ENCODE measurements at regions not wholly inside any gene's neighbourhood (a gene's known extent, or its start where the extent isn't known, plus 50 kb on each side); places are given as distances from the start of the nearest gene placed in this dataset.
"Not testable (repeated sequence)": the region's sequence is repeated elsewhere in the genome, so short reads cannot be mapped to it uniquely, and the experiment has no call there.

DNA sequence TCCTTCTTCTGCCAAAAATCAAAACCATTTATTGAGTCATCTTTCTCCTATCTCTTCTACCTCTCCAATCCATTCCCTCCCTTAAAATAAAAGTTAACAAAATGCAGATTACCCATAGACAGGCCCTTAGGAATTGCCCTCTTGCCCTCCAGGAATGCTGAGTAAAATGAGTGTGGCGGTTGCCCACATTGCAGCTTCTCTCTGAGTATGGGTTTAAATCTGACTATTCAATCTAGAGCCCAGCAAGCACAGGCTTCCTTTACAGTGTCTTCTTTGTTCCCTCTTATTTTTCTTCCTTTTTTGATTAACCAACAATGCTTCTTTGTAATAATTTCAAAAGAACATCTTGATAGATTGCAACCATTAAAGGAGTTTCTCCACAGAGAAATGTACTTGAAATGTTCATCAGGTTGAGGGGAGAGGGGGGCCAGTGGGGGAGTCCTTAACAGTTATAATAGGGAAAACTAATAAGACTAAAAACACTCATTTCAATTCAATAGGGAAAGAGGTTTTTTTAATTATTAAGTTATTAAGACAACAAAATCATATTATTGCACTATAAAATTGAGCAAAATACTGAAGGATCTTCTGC lies 135.3 kb upstream of the LMCD1 start:
- DNase-seq, result no peak

DNA sequence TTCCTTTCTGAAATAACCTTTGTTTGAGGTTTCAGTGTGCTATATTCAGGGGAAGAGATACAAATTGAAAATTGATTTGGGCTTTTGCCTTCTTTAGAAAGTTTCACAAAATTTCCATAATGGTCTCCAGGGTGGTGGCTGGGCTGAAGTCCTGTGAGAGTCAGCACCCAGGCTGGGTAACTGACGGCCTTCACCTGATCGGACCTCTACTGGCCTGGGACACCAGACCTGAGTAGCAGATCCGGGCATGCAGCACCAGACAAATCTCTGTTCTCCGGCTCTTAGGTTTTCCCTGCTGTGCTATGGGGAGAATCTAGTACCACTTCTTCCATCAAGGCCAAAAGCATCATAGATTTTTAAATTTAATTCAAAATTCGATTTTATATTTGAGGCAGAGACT lies 133.0 kb upstream of the LMCD1 start:
- DNase-seq, result no peak

DNA sequence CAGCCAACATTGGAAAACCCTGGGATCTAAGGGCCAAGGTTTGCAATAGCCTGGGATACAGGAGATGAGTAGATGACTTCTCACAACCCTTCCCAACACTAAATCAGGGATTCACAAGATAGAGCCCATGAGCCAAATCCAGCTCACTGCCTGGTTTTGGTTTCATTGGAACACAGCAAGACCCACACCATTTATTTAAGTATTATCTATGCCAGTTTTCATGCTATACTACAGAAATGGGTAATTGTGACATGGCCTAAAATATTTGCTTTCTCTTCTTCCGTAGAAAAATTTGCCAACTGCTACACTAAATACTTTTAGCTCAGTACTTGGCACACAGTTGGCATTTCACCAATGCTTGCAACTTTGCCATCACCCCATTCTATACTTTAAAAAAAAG lies 132.0 kb upstream of the LMCD1 start:
- no peak for DNase-seq

DNA sequence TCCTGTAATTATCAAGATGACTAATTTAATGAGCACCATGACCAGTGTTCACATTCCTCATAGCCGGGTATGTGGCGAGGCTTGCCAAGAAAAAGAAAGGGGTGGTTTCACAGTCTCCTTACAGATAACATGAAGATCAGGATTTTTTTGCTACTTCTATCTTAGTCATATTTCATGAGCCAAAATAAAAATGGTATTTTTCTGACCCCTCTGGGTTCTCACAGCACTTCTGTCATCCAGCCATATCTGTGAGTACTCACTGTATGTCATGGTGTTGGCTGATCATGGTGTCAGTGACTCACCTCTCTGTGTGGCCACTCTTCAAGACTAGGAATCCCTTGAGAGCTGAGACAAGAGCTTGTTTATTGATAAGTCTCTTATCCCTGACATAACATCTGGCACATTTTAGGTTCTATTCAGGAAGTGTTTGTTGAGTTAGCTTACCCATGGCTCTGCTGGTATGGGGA lies 130.5 kb upstream of the LMCD1 start:
- DNase-seq, result peak; percentile 57

DNA sequence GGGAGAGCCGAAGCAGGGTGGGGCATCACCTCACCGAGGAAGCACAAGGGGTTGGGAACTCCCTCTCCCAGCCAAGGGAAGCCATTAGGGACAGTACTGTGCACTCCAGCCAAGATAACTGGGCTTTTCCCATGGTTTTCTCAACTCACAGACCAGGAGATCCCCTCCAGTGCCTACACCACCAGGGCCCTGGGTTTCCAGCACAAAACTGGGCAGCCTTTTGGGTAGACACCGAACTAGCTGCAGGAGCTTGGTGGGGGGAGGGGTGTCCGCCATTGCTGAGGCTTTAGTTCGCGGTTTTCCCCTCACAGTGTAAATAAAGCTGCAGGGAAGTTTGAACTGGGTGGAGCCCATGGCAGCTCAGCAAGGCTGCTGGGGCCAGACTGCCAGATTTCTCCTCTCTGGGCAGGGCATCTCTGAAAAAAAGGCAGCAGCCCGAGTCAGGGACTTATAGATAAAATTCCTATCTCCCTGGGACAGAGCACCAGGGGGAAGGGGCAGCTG lies 129.6 kb upstream of the LMCD1 start:
- DNase-seq, result no peak

DNA sequence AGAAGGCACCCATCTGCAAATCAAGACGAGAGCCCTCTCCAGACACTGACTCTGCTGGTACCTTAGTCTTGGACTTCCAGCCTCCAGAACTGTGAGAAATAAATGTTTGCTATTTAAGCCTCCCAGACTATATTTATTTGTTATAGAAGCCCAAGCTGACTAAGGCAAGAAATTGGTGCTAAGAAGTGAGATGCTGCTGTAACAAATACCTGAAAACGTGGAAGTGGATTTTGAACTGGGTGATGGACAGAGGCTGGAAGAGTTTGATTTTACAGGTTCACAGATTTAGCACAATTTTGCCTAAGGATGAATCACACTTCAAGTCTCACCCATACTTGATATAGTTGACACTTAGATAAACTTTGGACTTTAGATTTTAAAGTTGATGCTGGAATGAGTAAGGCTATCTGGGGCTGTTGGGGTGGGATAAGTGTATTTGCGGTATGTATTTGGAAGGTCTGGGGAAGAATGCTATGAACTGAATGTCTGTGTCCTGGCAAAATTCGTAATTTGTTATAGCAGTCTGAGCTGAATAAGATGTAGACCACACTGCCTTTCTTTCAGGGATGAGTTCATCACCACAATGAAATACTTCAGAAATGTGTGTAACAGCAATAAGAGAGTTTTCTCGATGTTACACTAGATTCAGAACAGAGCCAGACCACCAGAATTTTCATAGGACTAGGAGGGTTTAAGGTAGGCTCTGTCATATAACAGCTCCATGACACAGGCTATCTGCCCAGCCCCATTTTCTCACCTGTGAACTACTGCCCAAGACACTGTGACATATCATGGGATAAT lies 120.5 kb upstream of the LMCD1 start:
- DNase-seq, result no peak

DNA sequence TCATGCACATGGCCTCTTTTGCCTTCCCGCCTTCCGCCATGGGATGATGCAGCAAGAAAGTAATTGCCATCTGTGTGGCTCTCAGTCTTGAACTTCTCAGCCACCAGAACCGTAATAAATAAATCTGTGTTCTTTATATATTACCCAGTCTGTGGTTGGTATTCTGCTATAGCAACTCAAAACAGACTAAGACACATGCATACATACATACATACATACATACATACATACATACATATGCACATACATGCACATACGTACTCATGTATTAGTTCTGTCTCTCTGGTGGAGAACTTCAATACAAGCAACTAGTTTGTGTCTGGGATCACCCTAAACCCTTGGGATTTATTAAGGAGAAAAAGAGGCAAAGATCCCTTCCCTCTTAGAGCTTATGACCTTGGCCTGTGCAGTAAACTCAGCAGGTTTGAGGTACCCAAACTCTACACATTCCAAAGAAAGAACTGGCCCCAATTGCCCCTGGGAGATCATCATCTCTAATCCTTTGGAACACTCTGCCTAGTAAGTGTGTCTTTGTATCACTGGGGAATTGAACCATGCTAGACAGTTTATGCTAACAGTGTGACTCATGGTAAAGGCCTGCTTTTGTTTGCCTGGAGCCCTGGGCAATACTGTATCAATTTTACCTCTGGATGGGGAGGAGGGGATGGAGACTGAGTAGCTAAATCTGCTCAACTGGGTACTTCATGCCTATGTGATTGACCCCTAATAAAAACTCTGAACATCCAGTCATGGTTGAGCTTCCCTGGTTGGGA lies 115.6 kb upstream of the LMCD1 start:
- no peak for DNase-seq

DNA sequence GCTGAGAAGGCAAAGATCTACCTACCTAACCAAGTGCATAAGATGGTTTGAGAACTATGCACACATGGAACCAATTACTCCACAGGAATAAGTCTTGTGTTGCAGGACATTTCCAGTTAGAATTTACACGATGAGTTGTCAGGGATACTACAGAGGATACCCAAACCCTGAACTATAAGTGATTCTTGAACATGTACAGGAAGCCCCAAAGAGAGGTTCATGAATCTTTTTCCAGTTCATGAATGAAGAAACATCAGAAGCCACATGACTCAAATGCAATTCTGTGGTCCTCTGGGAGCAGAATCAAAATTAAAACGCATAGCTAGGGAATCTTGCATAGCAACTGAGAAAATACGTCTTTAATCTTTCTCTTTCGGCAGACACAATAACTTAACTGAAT lies 114.1 kb upstream of the LMCD1 start:
- no peak for DNase-seq

DNA sequence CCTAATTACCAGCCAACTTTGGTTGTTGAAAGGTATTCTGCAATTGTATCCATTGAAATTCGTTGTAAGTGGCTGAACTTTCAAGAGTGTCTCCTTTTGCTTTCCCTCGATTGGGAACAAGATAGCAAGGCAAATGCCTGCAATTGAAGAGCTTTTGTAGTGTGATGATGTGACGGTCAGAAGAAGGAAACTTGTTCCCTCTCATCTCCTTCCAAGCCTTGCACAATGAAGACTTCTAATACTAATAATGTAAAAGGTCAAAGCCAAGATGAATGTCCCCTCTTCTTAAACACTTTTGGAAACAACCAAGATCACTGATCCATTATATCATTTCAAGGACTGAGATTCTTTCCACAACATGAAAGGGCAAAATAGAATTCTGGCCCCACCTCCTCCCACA lies 101.9 kb upstream of the LMCD1 start:
- no peak for DNase-seq

DNA sequence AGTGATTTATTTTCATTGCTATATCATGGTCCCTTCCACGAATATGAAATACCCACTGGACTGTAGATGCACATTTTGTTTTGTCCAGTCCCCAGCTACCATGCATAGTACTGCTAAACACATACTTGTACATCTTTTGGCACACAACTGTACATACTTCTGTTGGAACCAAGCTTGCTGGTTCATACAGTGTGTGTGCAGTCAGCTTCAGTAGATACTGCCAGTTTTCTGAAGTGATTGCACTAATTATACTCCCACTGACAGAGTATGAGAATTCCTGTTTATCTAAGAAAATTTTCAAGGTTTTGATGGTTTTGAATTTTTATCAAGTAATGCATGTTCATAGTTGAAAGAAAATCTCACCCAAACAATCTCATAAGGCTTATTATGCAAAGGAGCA lies 100.7 kb upstream of the LMCD1 start:
- DNase-seq, result no peak

DNA sequence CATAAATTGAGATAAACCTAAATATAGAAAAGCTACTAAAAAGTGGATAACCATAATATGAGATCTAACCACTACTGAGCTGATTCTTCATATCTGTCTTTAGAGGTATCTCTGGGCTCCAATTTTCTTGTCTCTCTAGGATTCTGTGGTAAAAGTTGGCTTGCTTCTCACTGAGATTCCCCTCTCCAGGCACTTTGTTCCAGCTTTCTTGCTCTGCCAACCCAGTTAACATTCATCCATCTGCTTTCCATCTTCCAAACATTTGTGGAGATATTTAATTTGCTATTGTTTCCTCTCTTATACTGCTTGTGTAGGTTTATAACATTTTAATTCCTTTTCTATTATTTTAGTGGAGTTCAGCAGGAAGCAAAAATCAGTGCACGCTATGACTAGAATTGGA lies 97.6 kb upstream of the LMCD1 start:
- DNase-seq, result no peak

DNA sequence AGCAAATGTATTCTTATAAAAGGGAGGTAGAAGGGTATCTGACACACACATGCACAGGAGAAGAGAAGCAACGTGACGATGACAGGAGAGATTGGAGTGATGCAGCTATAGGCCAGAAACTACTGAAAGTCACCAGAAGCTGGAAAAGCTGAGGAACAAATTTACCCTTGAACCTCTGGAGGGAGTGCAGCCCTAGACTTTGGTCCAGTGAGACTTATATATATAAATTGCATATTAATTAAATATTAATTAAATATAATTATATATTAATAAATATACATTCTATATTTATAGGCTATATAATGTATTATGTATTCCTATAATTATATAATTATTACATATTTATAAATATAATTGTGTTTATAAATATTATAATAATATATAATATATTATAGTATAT lies 96.5 kb upstream of the LMCD1 start:
- no peak for DNase-seq

DNA sequence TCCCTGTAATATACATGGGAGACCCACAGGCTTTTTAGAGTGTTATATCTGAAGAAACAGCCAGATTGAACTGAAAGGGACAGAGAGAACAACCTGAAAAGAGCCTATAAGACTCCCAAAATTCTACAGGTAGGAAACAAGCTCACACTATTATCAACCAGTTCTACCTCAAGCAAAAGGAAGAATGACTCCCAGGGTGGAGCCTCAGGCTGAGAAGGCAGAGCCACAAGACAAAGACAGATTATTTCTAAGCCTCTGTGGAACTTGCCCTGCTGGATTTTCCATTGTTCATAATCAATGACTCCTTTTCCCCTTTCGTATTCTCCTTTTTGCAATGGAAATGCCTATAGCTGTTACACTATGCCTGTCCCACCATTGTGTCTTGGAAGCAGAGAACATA lies 95.1 kb upstream of the LMCD1 start:
- no peak for DNase-seq

DNA sequence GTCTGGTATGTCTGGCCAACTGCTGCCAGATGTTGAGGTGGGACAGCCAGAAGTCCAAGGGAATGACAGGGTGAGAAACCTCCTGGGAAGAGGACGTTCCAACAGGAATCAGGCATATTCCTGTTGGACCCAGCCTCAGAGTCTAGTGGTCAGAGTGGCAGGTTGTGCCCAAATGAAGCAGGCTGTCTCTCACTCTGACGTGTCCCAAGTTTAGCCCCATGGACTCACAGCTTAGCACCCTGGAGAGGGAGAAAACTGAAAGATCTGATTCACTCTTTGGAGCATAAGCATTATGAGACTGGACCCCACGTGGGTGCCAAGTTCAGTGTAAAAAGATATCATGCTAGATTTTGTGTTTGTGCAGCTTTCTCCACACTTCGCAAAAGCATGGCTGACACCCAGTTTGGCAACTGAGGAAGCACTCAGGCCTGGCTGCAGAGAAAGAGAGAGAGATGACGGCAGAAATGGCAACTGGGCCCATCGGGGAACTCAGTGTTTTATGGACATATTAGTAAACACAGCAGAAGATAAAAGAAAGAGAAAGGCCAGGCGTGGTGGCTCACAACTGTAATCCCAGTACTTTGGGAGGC lies 88.2 kb upstream of the LMCD1 start:
- no peak for DNase-seq

DNA sequence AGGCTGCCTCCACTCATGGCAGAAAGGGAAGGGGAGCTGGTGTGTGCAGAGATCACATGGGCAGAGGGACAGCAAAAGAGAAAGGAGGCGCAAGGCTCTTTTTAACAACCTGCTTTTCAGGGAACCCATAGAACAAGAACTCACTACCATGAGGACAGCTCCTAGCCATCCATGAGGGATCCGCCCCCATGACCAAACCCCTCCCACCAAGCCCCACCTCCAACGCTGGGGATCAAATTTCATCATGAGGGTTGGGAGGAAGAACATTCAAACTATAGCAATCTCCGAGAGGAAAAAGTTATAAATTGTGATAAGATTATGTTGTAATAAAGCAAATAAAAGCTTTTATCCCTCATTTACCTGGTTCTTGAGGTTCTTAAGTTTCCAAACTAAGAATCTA lies 84.7 kb upstream of the LMCD1 start:
- DNase-seq, result peak; percentile 7

DNA sequence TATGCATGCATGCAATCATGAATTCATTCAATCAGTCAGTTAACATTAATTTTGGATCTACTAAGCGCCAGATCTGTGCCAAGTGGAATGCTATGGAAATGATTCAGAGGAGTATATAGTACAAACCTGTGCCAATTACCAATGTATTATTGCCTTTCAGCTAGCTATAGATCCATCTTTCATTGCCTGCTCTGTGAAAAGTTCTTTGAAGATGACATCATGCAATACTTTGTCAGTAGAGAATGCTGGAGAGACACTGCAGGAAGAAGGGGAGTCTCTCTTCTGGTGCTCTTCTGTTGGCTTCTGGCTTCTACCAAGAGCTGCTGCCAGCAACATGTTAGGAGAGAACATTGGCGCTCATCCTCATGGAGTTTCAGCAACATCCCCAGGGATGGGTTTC lies 81.0 kb upstream of the LMCD1 start:
- no peak for DNase-seq

DNA sequence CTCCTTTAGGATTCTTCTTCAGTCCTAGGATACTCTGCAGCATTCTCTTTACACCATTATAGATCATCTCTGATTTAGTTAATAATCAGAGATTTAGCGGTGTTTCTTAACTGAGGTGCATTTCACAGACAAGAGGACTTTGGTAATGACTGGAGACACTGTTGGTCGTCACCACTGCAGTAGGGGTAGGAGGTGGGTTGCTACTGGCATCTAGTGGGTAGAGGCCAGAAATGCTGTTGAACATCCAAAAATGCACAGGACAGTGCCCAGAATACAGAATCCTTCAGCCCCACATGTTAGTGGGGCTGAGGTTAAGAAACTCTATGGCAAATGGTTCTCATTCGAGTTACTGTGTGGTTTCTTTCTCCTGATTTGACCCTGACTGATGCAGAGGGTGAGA lies 80.4 kb upstream of the LMCD1 start:
- peak; percentile 15 for DNase-seq

DNA sequence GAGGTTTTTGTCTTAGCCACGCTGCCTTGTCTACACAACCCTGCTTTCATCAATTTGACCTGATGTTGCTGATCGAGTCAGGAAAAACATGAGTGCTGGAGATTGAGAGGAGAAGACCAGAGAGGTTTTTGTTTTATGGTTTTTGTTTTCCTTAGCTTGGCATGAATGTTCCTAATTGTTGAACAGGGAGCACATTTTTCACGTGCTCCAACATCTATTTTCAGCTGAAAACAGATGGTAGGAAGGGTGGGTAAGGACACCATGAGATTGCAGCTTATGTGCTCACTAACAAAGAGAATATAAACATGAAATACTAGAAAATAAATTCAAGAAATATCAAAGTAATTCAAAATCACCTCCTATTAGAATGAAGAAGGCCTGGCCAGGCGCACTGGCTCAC lies 79.9 kb upstream of the LMCD1 start:
- DNase-seq, result no peak

DNA sequence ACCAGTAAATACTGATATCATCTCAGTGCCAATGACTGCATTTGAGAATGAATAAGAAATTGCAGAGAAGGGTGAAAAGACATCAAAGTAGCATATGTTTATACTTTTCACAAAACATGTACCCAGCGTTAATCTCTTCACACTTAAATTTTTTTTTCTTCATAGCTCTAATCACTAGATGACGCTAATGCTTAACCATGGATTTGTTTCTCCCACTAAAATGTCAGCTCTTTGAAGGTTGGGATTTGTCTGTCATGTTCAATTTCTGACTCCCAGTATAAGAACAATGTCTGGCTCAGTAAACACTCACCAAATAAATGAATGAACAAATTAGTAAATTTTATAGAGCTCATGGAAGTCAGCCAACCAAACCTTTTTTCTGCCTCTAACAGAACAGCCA lies 78.3 kb upstream of the LMCD1 start:
- no peak for DNase-seq

DNA sequence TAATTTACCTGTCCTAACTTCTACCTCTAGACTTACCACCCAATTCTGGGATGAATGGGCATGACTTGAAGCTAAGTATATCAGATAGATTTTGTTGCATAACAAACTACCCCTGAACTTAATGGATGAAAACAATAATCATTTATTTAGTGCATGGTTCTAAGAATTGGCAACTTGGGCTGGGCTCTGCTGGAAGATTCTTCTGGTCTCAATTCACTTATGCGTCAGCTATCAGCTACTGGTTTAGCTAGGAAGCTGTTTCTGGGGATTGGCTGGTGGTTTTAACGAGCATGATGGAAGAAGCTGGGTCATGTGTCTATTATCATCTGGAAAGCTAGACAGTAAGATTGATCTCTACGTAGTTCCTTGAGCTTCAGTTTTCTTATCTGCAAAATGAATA lies 77.3 kb upstream of the LMCD1 start:
- DNase-seq, result no peak

DNA sequence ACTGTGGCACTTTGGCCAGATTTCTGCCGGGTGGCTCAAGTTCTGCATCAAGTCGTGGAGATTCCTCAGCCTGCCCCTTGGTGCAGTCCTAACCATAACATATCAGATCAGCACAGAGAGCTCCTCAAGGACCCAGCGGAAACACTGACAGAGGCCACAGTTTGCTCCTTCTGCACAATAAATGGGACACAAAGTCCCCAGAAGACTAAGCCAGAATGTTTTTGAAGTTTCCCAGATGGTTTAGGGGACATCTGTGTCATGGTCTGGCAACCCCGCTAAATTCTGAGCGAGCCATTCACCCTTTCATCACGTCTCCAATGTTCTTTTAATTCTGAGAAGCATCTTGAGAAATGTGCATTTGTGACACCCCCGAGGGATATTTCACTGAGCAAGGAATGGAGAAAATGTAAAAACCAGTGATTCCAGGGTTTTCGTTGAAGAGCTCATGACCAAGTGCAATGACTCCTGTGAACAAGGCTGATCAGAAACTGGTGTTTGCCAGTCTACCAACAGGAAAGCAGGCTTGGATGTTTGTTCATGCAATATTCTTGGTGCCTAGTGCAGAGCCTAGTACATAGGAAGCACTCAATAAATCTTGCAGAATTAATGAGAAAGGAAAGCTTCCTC lies 64.8 kb upstream of the LMCD1 start:
- DNase-seq, result no peak

DNA sequence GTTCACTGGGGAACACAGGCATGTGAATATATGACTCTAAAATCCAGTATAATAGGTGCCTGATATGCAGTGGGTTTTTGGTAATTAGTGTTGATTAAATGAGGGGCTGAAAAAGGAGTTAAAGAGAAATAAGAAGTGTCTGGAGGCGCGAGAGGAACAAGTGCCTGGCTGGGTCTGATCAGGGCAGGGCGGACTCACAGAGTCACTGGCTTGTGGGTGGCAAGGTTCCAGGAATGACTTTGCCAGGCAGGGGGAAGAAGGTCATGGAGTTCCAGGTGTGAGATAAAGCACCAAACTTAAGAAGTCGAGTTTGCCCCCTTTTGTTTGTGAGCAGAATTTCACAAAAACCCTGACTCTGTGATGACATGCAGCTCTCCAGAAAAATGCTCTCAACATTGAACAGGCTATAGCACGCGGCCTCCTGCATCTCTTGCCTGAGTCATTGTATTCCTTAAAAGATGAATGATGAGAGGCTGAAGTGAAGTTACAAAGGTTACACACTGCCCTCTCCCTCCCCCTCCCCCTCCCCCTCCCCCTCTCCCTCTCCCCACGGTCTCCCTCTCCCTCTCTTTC lies 63.0 kb upstream of the LMCD1 start:
- DNase-seq, result no peak

DNA sequence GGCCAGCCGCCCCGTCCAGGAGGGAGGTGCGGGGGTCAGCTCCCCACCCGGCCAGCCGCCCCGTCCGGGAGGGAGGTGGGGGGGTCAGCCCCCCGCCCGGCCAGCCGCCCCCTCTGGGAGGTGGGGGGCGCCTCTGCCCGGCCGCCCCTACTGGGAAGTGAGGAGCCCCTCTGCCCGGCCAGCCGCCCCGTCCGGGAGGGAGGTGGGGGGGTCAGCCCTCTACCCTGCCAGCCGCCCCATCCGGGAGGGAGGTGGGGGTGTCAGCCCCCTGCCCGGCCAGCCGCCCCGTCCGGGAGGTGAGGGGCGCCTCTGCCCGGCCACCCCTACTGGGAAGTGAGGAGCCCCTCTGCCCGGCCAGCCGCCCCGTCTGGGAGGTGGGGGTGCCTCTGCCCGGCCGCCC lies 61.5 kb upstream of the LMCD1 start:
- DNase-seq, result not testable (repeated sequence)
